ENCODE measurements at regions not wholly inside any gene's neighbourhood (a gene's known extent, or its start where the extent isn't known, plus 50 kb on each side); places are given as distances from the start of the nearest gene placed in this dataset.

DNA sequence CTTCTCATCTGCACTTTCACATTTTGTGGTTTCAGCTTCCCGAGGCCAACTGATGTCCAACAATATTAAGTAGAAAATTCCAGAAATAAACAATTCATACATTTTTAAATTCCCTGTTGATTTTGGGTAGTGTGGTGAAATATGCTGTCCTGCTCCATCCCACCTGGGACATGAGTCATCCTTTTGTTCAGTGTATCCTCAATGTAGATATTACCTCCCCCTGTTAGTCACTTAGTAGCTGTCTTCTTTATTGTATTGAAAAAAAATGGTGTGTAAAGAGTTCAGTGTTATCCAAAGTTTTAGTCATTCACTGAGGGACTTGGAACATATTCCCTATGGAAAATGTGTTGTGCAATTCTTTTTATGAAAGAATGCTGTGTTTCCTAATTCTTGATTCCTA is 348.1 kb downstream of the SOCS6 start:
- no peak for TF ChIP-seq TCF12 (IDR thresholded peaks at IDR 0.05; ENCODE audit: low read depth)
- TF ChIP-seq, protein P1, sequence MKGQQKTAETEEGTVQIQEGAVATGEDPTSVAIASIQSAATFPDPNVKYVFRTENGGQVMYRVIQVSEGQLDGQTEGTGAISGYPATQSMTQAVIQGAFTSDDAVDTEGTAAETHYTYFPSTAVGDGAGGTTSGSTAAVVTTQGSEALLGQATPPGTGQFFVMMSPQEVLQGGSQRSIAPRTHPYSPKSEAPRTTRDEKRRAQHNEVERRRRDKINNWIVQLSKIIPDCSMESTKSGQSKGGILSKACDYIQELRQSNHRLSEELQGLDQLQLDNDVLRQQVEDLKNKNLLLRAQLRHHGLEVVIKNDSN (IDR thresholded peaks at IDR 0.05): no peak
- no peak for TF ChIP-seq CREB1 (IDR thresholded peaks at IDR 0.05; ENCODE audit: low read depth)
- no peak for TF ChIP-seq EGR1 (IDR thresholded peaks at IDR 0.05)
- no peak for TF ChIP-seq EP300 (IDR thresholded peaks at IDR 0.05; ENCODE audit: borderline replicate concordance)

DNA sequence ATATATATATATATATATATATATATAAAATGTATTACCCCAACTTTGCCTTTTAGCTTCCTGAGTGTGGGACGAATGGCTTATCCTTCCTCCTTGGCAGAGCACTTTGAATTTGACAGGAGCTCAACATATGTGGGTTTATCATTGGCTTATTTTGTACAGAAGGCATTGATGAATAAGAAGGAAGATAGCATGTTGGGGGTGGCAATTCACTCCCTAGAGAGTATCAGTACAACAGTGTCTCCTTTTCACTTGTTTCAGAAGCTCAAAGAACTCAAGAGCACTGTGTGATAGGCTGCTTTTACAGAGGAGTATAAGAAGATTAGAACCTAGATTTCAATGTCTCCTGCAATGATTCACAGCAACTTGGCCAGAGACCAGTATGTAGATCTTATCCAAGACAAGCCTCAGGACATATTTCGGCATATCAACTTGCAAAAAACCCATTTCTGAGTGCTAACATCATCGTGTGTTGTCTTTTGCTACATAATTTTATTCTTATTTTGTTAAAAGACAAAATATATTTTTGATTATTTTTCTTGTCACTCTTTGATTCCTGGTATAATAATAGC is 345.8 kb downstream of the SOCS6 start:
- no peak for TF ChIP-seq REST (IDR thresholded peaks at IDR 0.05; ENCODE audit: low read depth)
- no peak for TF ChIP-seq RAD21 (IDR thresholded peaks at IDR 0.05; ENCODE audit: low read depth)
- no peak for TF ChIP-seq MAX (IDR thresholded peaks at IDR 0.05)
- TF ChIP-seq NFIC (IDR thresholded peaks at IDR 0.05): no peak
- no peak for TF ChIP-seq ZBTB7A (IDR thresholded peaks at IDR 0.05; ENCODE audit: low read depth)
- TF ChIP-seq, protein P1 (IDR thresholded peaks at IDR 0.05): no peak
- TF ChIP-seq CREB1 (IDR thresholded peaks at IDR 0.05; ENCODE audit: low read depth): no peak
- no peak for TF ChIP-seq TCF12 (IDR thresholded peaks at IDR 0.05; ENCODE audit: low read depth)
- TF ChIP-seq FOXM1 (IDR thresholded peaks at IDR 0.05; ENCODE audit: borderline replicate concordance, low read depth): no peak
- TF ChIP-seq TAF1 (IDR thresholded peaks at IDR 0.05; ENCODE audit: low read depth): no peak

GRCh38 chr18:70627182-70627802 is 338.4 kb downstream of the SOCS6 start:
- no peak for TF ChIP-seq EP300 (IDR thresholded peaks at IDR 0.05; ENCODE audit: borderline replicate concordance)
- TF ChIP-seq ZBTB7A (IDR thresholded peaks at IDR 0.05; ENCODE audit: low read depth): no peak
- no peak for TF ChIP-seq CREB1 (IDR thresholded peaks at IDR 0.05; ENCODE audit: low read depth)
- TF ChIP-seq YY1 (IDR thresholded peaks at IDR 0.05; ENCODE audit: low read depth): no peak
- no peak for TF ChIP-seq FOXM1 (IDR thresholded peaks at IDR 0.05; ENCODE audit: borderline replicate concordance, low read depth)
- no peak for TF ChIP-seq CEBPB (IDR thresholded peaks at IDR 0.05)
- TF ChIP-seq RAD21 (IDR thresholded peaks at IDR 0.05; ENCODE audit: low read depth): no peak
- TF ChIP-seq, protein P1 (IDR thresholded peaks at IDR 0.05): no peak
- no peak for TF ChIP-seq NFIC (IDR thresholded peaks at IDR 0.05)
- TF ChIP-seq TCF12 (IDR thresholded peaks at IDR 0.05; ENCODE audit: low read depth): no peak
- no peak for TF ChIP-seq EGR1 (IDR thresholded peaks at IDR 0.05)
- TF ChIP-seq TAF1 (IDR thresholded peaks at IDR 0.05; ENCODE audit: low read depth): no peak
- TF ChIP-seq REST (IDR thresholded peaks at IDR 0.05; ENCODE audit: low read depth): no peak
- no peak for TF ChIP-seq TEAD4 (IDR thresholded peaks at IDR 0.05)
- TF ChIP-seq MAX (IDR thresholded peaks at IDR 0.05): no peak

GRCh38 chr18:70622622-70623419 is 334.0 kb downstream of the SOCS6 start:
- TF ChIP-seq MAX (IDR thresholded peaks at IDR 0.05): no peak
- no peak for TF ChIP-seq EGR1 (IDR thresholded peaks at IDR 0.05)
- TF ChIP-seq FOXM1 (IDR thresholded peaks at IDR 0.05; ENCODE audit: borderline replicate concordance, low read depth): no peak
- TF ChIP-seq TEAD4 (IDR thresholded peaks at IDR 0.05): no peak
- no peak for TF ChIP-seq NFIC (IDR thresholded peaks at IDR 0.05)
- no peak for TF ChIP-seq ZBTB7A (IDR thresholded peaks at IDR 0.05; ENCODE audit: low read depth)
- TF ChIP-seq, protein P1 (IDR thresholded peaks at IDR 0.05): no peak
- no peak for TF ChIP-seq CREB1 (IDR thresholded peaks at IDR 0.05; ENCODE audit: low read depth)
- no peak for TF ChIP-seq REST (IDR thresholded peaks at IDR 0.05; ENCODE audit: low read depth)
- no peak for TF ChIP-seq EP300 (IDR thresholded peaks at IDR 0.05; ENCODE audit: borderline replicate concordance)
- no peak for TF ChIP-seq CEBPB (IDR thresholded peaks at IDR 0.05)
- no peak for TF ChIP-seq TCF12 (IDR thresholded peaks at IDR 0.05; ENCODE audit: low read depth)
- TF ChIP-seq RAD21 (IDR thresholded peaks at IDR 0.05; ENCODE audit: low read depth): no peak
- no peak for TF ChIP-seq TAF1 (IDR thresholded peaks at IDR 0.05; ENCODE audit: low read depth)
- no peak for TF ChIP-seq YY1 (IDR thresholded peaks at IDR 0.05; ENCODE audit: low read depth)

Measured in Ishikawa (cell line).